CD4-positive, alpha-beta T cell treated with Interleukin-6 at 100 ng/mL for 8 hours (primary cell): ENCODE measurements at regions not wholly inside any gene's neighbourhood (a gene's known extent, or its start where the extent isn't known, plus 50 kb on each side); places are given as distances from the start of the nearest gene placed in this dataset.
A peak's percentile ranks its signal among the peaks of the same experiment; 100 is the strongest.

Experiments
- DNase-seq: peaks from one replicate; pipeline ENCODE4 v3.0.0-alpha.2; 2020; ENCODE audit warnings: mixed read lengths, low spot score

DNA sequence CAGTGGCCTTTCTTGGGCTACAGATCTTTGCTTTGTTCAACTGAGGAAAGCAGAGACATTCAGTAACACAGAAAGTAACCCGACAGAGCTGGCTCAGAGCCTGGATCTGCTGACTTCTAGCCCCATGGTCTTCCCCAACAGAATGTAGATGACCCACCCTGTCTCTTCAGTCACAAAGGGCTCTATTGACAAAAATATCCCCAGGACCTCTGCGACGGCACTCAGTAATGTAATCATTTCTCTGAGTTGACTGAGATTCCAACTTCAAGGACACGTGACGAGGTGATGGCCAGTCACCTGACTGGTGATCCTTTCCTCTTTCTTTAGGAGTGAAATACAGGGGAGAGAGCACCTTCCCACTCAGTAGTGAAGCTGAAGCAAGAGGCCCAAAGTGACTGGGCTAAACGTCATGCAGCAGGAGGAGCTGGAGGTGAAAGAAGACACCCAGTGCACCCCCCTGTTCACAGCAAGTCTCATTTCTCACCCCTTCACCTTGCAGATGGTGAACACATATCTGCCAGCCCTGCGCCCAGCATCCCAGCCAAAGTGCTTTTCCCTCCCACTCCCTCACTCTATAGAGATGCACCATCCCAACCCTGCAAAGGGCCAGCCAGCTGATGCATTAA lies 179.2 kb upstream of the EGLN3 start:
- DNase-seq = no peak

DNA sequence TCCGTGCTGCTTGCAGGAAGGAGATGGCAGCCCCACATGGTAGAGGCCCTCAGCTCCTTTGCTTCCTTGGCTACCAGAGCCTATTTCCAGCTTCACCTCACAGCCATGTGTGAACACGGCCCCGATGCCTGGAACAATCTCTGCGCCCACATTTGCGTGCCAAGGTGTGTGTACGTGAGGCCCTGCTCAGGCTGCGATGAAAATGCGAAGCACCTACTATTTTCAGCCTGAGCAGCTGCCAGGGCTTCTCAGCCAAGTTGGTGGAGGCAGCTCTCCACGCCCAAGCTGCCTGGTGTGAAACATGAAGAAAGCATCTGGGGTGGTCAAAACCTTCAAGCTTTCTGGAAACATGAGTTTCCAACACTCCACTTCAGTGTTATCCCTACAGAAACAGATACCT lies 177.8 kb upstream of the EGLN3 start:
- no peak for DNase-seq

DNA sequence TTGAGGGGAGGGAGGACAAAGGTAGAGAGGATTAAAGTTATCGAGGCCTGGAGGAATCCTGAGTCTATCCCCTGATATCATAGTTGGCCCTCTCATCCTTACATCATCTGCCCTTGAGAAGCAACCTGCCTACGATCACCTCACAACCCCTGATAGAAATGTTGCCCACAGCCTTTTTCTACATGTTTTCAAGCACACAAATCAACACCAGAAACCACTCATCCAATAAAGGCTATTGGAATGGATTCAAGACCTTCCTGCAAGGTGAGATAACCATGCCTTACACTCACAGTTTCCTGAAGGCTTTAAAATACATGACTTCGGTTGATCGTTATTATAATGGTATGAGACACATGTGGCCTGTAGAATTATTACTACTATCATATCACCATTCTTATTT lies 175.7 kb upstream of the EGLN3 start:
- DNase-seq = no peak

- DNase-seq = no peak
These were observed 173.7 kb upstream of the EGLN3 start for GRCh38 chr14:34124585-34124984.

- no peak for DNase-seq
These were observed 171.8 kb upstream of the EGLN3 start for GRCh38 chr14:34122650-34123049.

DNA sequence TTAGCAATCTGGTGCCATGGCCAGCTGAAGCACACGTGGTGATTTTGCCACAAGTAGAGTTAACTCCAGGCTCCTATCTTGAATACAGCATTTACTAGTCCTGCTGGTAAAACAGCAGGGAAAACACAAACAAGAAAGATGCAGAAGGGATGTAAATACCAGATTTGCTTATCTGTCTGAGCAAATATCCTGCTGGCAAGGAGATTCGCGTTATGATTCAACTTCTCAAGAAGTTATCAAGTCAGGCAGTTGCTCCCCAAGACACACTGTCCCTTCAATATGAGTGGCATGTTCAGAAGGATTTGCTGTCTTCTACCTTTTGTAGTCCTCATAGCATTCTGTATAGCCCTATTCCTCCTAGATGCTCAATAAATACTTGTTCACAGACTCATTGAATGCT lies 171.2 kb upstream of the EGLN3 start:
- no peak for DNase-seq

- no peak for DNase-seq
These were observed 169.5 kb upstream of the EGLN3 start for GRCh38 chr14:34120185-34120977.

- no peak for DNase-seq
These were observed 168.4 kb upstream of the EGLN3 start for GRCh38 chr14:34119107-34119858.

GRCh38 chr14:34113991-34114390 lies 163.1 kb upstream of the EGLN3 start:
- DNase-seq = no peak

- DNase-seq = no peak
These were observed 162.2 kb upstream of the EGLN3 start for GRCh38 chr14:34113005-34113511.

GRCh38 chr14:34111953-34112352 lies 161.1 kb upstream of the EGLN3 start:
- no peak for DNase-seq

GRCh38 chr14:34111505-34111904 lies 160.6 kb upstream of the EGLN3 start:
- no peak for DNase-seq

DNA sequence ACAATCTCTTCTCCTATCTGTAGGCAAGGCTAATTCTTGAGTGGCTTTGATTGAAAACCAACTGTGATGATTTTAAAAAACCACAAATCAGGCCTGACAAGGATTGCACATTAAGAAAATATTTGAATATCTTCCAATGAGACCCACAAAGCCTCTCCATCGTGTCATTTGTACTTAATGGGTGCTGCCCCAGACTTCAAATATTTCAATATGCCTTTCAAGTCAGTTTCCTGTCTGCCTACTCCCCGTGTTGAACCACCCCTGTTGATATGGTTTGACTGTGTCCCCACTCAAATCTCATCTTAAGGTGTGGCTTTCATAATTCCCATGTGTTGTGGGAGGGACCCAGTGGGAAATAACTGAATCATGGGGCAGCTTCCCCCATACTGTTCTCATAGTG lies 159.7 kb upstream of the EGLN3 start:
- DNase-seq = no peak

DNA sequence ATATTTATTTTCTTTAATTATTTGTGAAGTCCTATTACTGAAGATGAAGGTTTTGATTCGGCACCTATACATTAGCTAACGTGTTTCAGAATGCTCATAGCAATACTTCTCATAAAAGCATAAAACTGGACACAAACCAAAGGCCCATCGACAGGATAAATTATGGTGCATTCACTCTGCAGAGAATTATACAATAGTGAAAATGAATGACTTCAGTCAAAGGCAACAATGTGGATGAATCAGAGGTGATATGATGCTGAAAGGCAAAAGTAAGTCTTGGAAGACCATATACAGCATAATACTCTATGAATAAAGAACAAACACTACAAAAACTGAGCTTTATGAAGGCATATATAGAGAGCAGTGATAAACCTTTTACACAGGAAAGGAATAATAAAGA lies 156.6 kb upstream of the EGLN3 start:
- no peak for DNase-seq

- no peak for DNase-seq
These were observed 155.4 kb upstream of the EGLN3 start for GRCh38 chr14:34106310-34106709.

- no peak for DNase-seq
These were observed 153.9 kb upstream of the EGLN3 start for GRCh38 chr14:34104489-34105397.

- no peak for DNase-seq
These were observed 152.3 kb upstream of the EGLN3 start for GRCh38 chr14:34103176-34103575.

GRCh38 chr14:34099635-34100034 lies 148.8 kb upstream of the EGLN3 start:
- DNase-seq = no peak

DNA sequence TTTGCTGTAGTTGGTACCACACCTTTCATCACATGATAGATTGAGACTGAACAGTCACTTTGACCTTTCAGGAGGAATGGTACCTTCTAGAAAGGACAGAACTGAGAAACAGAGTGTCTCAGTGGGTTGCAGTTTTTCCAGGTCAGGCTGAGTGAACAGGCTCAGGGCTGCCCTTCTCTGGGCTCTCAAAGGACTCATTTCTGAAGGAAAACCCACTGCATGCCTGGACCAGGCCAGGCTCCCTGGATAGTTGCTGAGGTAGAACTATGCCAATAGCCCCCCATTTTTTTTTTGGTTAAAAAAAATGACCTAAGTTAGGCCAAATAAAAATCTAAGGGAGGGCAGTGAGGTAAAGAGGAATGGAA lies 148.1 kb upstream of the EGLN3 start:
- DNase-seq = no peak

DNA sequence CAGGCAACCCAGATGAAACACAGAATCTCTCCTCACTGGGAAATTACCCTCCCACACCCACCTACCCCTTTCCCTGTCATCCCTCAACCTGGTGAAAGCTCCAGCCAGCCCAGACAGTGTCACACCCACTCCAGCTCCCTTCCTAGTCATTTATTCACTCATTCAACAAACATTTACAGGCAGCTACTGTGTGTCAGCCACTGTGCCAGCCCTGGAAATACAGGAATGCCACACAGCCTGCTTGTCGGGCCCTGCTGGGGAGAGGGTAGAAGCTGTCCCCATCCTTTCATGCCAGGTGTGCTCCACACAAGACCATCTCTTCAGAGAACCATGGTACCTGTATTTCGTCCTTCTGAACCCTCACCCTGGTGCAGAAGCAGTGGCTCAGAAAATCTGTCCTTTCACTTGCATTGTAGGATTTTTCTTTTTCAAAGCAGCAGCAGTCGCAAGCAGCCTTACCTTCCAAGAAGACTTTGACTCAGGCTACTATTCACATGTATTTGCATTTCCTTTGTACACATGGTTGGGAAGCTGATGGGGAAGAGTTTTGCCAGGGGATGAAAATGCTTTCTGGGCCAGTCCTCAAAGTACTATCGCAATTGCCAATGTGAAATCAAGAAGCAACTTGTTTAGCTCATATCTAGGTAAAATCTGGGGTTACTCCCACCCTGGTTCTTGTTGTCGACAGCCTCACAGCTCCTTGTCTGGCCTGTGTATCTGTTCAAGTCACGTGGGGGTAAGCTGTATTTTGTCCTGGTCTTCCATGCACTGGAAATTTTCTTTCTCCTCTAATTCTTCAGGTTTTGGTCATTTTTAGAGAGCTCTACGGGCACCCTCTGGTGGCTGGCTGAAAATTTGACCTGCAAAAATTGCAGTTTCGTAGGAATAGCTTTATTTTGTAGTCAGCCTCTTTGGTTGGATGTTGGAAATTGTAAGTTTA lies 147.4 kb upstream of the EGLN3 start:
- peak; percentile 22 for DNase-seq

DNA sequence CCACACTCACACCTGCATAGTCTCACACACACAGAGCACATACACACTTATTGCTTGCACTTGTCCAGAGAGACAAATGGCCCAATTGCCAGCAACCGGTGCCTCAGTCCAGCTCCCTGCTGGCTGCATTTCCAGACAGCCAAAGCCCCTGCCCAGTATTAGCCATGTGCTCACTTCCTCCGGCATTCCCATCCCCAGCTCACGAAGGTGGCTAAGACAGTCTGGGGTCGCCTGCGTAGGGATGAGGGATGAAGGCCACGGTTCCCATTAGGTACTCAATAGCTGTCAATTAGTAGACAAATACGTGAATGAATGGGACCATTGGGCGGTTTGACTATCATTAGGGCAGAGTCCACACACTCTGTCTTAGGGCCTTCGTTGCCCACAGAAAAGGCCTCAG lies 146.8 kb upstream of the EGLN3 start:
- DNase-seq = no peak
